Spleen (tissue), 7 donors: ENCODE measurements at regions not wholly inside any gene's neighbourhood (a gene's known extent, or its start where the extent isn't known, plus 50 kb on each side); places are given as distances from the start of the nearest gene placed in this dataset.
"Not testable (repeated sequence)": the region's sequence is repeated elsewhere in the genome, so short reads cannot be mapped to it uniquely, and the experiment has no call there.

Experiments used
- POLR2A ChIP-seq, 3 donors: fragments of 450-650 bp; IDR thresholded peaks; one replicate each; pipeline ENCODE4 v1.5.1; 2017; ENCODE audit warnings: antibody characterized with exemption in 3 of 3, mild to moderate bottlenecking in 1 of 3
- TF ChIP-seq, protein P1 (sequence below), 11 experiments: fragments of 200-600 bp in 7 of 11; fragments of 450-650 bp in 4 of 11; sonication (generic) in 4 of 11; IDR thresholded peaks in 8 of 11; conservative IDR thresholded peaks in 3 of 11; 1 replicate in 7 of 11; 2 replicates in 4 of 11; pipeline versions ENCODE4 v1.4.0 to v1.8.0; 2016 to 2021; ENCODE audit warnings: antibody characterized with exemption in 11 of 11, inconsistent platforms in 4 of 11, mild to moderate bottlenecking in 1 of 11
- donor health status: DM: no; HTN: no; CAD: no; lungs with moderate emphysema.
- donor health status: DM: no; HTN: no; CAD: no.
- donor health status: DM: no; HTN: no; CAD: no.

DNA sequence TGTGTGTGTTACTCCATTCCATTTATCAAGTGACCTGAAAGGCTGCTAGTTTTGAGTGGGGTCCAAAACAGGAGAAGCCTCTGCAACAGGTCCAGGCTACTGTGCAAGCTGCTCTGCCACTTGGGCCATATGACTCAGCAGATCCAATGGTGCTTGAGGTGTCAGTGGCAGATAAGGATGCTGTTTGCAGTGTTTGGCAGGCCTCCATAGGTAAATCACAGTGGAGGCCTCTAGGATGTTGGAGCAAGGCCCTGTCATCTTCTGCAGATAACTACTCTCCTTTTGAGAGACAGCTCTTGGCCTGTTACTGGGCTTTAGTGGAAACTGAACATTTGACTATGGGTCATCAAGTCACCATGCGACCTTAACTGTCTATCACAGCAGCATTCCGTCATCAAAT is 52.3 kb upstream of the SMARCAD1 start:
- TF ChIP-seq, protein P1, sequence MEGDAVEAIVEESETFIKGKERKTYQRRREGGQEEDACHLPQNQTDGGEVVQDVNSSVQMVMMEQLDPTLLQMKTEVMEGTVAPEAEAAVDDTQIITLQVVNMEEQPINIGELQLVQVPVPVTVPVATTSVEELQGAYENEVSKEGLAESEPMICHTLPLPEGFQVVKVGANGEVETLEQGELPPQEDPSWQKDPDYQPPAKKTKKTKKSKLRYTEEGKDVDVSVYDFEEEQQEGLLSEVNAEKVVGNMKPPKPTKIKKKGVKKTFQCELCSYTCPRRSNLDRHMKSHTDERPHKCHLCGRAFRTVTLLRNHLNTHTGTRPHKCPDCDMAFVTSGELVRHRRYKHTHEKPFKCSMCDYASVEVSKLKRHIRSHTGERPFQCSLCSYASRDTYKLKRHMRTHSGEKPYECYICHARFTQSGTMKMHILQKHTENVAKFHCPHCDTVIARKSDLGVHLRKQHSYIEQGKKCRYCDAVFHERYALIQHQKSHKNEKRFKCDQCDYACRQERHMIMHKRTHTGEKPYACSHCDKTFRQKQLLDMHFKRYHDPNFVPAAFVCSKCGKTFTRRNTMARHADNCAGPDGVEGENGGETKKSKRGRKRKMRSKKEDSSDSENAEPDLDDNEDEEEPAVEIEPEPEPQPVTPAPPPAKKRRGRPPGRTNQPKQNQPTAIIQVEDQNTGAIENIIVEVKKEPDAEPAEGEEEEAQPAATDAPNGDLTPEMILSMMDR (IDR thresholded peaks at IDR 0.05 in 8 of 11, conservative IDR thresholded peaks at IDR 0.05 in 3 of 11) = not testable (repeated sequence)
- TF ChIP-seq POLR2A (IDR thresholded peaks at IDR 0.05) = not testable (repeated sequence)
